Osteocyte (in vitro differentiated cells): ENCODE measurements at regions not wholly inside any gene's neighbourhood (a gene's known extent, or its start where the extent isn't known, plus 50 kb on each side); places are given as distances from the start of the nearest gene placed in this dataset.
A peak's percentile ranks its signal among the peaks of the same experiment; 100 is the strongest.

Source experiments
- DNase-seq: peaks from one replicate; pipeline ENCODE4 v3.0.0; 2021; ENCODE audit warnings: mixed read lengths; ENCODE audit not compliant: unreplicated experiment; ENCODE audit errors: extremely low spot score
- H3K27ac Mint-ChIP-seq: one replicate; pipeline ENCODE4 v1.8.0; 2021; ENCODE audit warnings: mild to moderate bottlenecking, mixed read lengths; ENCODE audit not compliant: unreplicated experiment
- H3K27me3 Mint-ChIP-seq: one replicate; pipeline ENCODE4 v1.8.0; 2021; ENCODE audit warnings: mixed read lengths; ENCODE audit not compliant: unreplicated experiment
- H3K36me3 Mint-ChIP-seq: one replicate; pipeline ENCODE4 v1.8.0; 2021; ENCODE audit warnings: mixed read lengths; ENCODE audit not compliant: unreplicated experiment
- H3K4me1 Mint-ChIP-seq: one replicate; pipeline ENCODE4 v1.8.0; 2021; ENCODE audit warnings: mixed read lengths; ENCODE audit not compliant: unreplicated experiment
- H3K4me3 Mint-ChIP-seq: one replicate; pipeline ENCODE4 v1.8.0; 2021; ENCODE audit warnings: mild to moderate bottlenecking, moderate library complexity, mixed read lengths; ENCODE audit not compliant: unreplicated experiment
- H3K9me3 Mint-ChIP-seq: one replicate; pipeline ENCODE4 v1.8.0; 2021; ENCODE audit warnings: mixed read lengths; ENCODE audit not compliant: unreplicated experiment
- CTCF ChIP-seq: fragments of 200-600 bp; sonication (generic); IDR thresholded peaks from 2 replicates; pipeline ENCODE4 v1.5.0; 2021; ENCODE audit warnings: antibody characterized with exemption, mild to moderate bottlenecking, moderate library complexity

GRCh38 chr2:152942940-152943440, 224.6 kb downstream of the ARL6IP6 start:
- H3K27ac Mint-ChIP-seq = no peak overlapping the region
- TF ChIP-seq CTCF = no peak
- peaks cover 18% of the 10 kb centered on the region for H3K9me3 Mint-ChIP-seq

GRCh38 chr2:152930501-152930900, 212.1 kb downstream of the ARL6IP6 start:
- Mint-ChIP-seq H3K27ac (no peak overlapping the region), H3K36me3 (no peaks in the 10 kb centered on the region), H3K27me3 (no peaks in the 10 kb centered on the region), H3K9me3 (no peaks in the 10 kb centered on the region), H3K4me1 (no peaks in the 10 kb centered on the region), H3K4me3 (no peak overlapping the region)
- no peak for TF ChIP-seq CTCF
- DNase-seq = no peak

More at GRCh38 chr2:152942940-152943440, 224.6 kb downstream of the ARL6IP6 start:
- no peak overlapping the region for H3K4me3 Mint-ChIP-seq
- H3K36me3 Mint-ChIP-seq = no peaks in the 10 kb centered on the region
- no peaks in the 10 kb centered on the region for H3K27me3 Mint-ChIP-seq
- no peaks in the 10 kb centered on the region for H3K4me1 Mint-ChIP-seq
- no peak for DNase-seq

GRCh38 chr2:152929628-152930027, 211.2 kb downstream of the ARL6IP6 start:
- DNase-seq = no peak
- Mint-ChIP-seq H3K36me3 (no peaks in the 10 kb centered on the region), H3K27me3 (no peaks in the 10 kb centered on the region), H3K4me1 (no peaks in the 10 kb centered on the region), H3K27ac (no peak overlapping the region), H3K4me3 (no peak overlapping the region), H3K9me3 (no peaks in the 10 kb centered on the region)
- no peak for TF ChIP-seq CTCF

GRCh38 chr2:152925547-152926448, 207.4 kb downstream of the ARL6IP6 start:
- TF ChIP-seq CTCF = peak; percentile 59
- Mint-ChIP-seq H3K27me3 (no peaks in the 10 kb centered on the region), H3K9me3 (no peaks in the 10 kb centered on the region), H3K4me3 (no peak overlapping the region), H3K27ac (no peak overlapping the region), H3K36me3 (no peaks in the 10 kb centered on the region), H3K4me1 (no peaks in the 10 kb centered on the region)
- no peak for DNase-seq

- Mint-ChIP-seq H3K27ac (no peak overlapping the region), H3K4me3 (no peak overlapping the region), H3K4me1 (no peaks in the 10 kb centered on the region), H3K27me3 (no peaks in the 10 kb centered on the region), H3K36me3 (no peaks in the 10 kb centered on the region), H3K9me3 (no peaks in the 10 kb centered on the region)
- no peak for TF ChIP-seq CTCF
- DNase-seq = no peak
Observed at GRCh38 chr2:152924722-152925121, 206.3 kb downstream of the ARL6IP6 start.
